GM19455 (cell line): ENCODE measurements at regions not wholly inside any gene's neighbourhood (a gene's known extent, or its start where the extent isn't known, plus 50 kb on each side); places are given as distances from the start of the nearest gene placed in this dataset.

Source experiments
- ATAC-seq: cut with Tn5 transposase; IDR thresholded peaks from one replicate; pipeline ENCODE4 v1.9.1; 2021; ENCODE audit not compliant: unreplicated experiment

DNA sequence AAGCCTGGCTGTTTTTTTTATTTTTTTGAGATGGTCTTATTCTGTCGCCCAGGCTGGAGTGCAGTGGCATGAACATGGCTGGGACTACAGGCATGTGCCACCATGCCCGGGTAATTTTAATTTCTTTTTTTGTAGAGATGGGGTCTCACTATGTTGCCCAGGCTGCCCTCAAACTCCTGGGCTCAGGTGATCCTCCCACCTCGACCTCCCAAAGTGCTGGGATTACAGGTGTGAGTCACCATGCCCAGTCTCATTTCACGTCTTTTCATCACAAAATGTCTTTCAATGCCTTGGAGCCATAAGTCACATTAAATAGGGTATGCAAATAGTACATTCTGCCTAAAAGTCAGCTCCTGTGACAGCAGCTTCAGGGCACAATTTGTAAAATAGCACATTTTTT, 52.8 kb downstream of the SOX2 start:
- no peak for ATAC-seq

DNA sequence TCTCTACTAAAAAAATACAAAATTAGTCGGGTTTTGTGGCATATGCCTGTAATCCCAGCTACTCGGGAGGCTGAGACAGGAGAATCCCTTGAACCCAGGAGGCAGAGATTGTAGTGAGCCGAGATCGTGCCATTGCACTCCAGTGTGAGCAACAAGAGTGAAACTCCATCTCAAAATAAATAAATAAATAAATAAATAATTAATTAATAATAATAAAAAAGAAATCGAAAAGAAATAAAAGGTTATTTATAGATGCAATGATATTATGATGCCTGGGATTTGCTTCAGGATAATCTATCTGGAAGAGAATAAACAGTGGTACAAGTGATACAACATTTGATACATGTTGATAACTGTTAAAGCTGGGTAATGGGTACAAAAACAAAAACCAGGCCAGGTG, 58.6 kb downstream of the SOX2 start:
- no peak for ATAC-seq

DNA sequence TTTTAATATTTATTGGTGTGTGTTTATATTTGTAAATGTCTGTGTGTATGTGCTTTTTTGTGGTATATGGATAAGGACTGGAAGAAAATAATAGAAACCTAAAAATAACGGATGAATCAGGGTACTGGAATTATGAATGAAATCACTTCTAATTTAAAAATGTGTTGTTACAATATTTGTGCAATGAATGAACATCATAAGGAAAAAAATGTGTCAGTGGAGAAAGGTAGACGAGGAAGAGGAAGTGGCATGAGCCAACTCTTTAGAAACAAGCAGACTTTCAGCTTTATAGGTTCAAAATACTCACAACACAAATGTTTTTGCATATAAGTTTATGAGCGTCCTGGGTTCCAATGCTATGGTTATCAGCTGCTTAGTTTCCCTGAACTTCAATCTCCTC, 59.4 kb downstream of the SOX2 start:
- ATAC-seq = no peak

DNA sequence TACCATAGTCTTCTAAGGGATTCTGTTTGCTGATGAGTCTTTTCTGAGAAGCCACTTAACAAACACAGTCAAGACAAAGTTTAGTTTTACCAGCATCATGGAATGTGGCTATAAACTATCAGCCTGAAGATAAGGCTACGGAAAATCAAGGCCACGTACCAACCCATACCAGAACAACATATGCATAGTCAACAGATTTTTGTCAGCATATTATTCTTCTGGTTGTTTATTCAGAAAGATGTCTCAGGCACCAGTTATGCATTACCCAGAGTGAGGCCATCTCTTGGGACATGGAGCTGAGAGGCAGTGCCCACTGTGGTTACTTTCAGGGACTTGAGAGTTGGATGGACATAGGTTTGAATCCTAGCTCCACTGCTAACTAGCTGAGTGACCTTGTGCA, 60.4 kb downstream of the SOX2 start:
- ATAC-seq = no peak

DNA sequence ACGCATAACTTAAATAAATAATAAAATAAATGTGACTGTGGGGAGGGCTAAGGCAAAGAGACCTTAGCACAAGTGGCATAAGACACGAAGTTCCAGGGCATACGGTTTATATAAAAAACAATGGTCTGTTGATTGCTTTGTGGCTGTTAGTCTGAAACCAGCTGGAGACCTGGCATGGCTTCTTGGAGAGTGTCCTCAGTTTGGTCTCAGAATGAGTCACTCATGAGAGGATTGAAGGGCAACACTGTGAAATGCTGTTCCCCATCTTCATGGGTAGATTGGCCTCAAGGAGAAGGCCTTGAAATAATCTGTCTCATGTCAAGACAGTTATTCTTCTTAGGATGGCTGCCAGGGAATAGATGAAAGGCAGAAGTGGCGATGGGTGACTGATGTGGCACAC, 62.2 kb downstream of the SOX2 start:
- ATAC-seq = no peak

DNA sequence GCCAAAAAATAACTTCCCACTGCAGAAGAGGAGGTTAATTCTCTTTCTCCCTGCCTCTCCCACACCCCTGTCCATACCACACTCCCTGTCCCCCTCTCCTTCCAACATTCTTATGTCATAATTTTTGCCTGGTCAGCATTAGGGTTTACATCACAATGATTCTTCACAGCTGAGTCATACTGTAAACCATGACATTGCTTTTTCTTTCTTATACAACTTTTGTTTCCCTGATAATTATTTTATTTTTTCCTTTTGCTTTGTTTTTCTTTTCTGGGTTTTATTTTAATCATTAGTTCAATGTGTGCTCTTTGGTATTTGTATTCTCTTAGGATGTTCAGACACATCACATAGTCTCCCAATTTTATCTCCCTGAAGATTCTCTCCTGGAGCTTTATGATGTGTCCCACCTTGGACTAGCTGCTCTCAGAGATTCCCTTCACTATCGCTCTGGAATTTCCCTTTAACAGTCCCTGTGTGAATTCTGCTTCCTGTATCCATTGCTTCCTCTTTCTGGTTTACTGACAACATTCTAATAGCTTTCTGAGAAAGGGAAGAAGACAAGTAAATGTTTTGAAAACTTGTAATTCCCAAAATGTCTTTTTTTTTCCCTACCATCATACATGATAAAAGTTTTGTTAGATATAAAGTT, 70.7 kb downstream of the SOX2 start:
- no peak for ATAC-seq

DNA sequence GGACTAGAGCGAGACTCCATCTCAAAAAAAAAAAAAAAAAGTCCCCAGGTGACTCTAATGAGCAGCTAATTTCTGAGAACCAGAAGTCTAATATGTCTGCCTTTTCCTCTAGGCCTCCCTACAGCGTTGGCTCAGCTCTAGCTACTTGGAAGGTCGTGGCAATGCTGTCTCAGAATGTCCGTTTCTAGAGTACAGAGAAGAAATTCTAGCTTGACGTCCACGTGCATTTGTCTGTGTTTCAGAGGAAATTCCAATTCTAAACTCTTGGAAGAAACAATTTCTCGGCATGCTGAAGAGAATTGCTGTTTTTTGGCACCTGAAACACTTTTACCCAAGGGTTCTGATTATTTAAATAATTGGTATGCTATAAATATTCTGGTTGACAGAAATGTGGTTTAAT, 78.8 kb downstream of the SOX2 start:
- no peak for ATAC-seq

DNA sequence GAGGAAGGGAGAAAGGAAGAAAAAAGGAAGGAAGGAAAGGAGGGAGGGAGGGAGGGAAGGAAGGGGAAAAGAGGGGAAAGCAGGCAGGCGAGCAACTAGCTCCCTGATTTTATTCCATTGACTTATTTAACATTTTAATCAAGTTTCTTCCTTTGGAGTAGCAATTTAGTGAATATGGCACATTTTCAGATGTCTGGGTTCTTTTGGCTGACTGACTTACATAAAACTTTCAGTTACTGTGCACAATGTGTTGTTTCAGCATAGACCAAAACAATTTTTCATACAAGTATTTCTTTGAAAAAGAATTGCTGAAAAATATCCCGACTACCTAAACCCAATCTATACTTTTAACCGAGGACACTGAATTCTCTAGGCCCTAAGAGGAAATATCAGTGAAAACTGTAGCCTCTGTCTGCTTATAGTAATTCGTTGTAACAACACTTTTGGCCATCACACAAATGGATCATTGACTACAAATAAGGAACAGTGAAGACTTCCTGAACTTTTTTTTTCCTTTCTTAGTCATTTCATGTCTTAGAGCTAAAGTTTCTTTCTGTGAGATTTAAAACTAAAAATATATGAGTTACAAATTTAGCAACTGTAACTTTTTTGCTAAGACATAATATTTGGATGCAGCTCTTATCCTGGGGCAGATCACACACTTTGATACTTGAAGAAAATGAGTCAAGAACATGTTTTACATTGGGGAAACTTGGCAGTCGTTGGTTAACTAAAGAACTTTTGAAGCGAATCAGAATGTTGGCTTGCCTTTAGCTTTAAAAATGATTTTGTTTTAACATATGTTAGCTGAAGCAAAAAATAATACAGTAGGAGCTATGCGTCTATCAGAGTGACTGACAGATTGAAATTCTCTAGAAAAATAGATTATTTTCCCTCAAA, 79.6 kb downstream of the SOX2 start:
- ATAC-seq = no peak

DNA sequence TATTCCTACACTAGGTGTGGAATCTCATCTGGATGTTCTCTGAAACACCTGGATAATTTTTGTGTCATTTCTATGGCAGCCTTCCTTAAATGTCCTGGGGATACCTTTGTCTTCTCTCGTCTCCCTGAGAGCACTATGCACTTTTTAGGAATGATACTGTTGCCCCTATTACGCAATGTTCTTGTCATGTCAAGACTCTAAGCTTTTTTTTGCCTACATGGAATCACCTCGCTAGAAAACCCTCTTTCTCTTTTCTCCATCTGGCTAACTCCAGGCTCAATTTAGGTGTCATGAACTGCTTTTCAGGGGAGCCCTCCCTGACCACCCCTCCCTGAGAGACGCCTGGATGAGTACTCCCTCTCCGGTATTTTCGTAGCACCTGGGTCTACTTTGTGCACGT, 81.3 kb downstream of the SOX2 start:
- no peak for ATAC-seq

DNA sequence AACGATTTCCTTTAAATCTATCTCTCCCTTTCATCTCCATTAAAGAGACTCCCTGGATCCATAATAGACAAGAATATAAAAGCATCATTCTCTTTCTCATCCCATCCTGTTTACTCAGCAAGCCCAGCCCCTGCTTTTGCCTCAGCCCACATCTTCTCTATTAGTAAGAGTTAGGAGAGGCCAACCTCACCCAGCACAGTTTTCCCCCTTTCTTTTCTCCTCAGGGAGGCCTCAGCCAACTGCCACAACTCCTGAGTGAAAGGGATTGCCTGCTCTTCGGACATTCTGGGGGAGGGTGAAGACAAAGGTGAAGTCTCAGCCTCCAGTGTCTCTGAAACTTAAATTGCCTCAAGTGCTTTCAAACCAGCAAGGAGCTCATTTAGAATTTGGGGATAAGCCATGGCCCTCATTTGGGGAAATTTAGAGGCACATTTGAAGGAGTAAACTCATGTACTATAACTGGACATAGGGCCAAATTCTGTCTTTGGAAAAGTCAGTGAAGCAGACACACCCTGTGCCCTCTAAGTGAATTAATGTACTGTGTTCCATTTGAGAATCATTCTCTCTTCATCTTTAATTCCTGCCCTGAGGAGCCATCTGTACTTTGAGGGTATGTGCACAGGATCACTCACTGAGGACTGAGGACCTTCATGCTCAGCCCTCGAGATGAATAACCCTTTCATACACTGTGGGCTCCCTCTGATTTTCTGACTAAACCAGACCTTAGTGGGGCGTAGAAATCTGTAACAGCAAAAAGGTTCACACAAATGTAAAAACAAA, 82.5 kb downstream of the SOX2 start:
- no peak for ATAC-seq

DNA sequence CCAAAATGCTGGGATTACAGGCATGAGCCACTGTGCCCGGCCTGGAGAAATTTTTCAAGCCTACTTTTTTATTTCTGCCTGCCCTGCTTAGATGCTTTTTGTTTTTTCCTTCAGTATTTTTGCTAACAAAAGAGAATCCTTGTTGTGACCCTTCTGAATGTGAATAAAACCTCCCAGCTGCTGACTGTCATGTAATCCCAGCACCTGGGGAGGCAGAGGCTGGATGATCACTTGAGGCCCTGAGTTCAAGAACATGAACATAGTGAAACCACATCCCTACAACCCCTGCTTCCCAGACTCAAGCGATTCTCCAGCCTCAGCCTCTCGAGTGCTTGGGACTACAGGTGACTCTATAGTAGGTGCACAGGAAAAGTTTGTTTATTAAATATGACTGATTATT, 84.9 kb downstream of the SOX2 start:
- ATAC-seq = no peak

DNA sequence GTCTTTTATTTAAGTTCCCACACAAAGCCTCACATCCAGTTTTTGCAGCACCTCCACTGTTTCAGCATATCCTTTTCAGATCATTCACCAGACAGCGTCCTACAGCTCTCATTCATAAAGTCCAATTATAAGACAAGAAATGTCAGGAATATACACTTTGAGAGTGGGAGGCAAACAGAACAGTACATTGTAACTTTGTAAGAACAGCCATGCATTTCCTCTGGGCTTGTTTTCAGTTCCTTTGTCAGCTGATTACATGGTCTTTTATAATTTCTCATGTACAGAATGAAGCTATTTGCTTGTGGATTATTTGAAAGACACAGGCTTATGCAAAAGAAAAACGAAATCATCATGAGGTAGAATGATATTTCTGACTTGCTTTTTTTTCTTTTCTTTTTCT, 85.7 kb downstream of the SOX2 start:
- ATAC-seq = no peak

DNA sequence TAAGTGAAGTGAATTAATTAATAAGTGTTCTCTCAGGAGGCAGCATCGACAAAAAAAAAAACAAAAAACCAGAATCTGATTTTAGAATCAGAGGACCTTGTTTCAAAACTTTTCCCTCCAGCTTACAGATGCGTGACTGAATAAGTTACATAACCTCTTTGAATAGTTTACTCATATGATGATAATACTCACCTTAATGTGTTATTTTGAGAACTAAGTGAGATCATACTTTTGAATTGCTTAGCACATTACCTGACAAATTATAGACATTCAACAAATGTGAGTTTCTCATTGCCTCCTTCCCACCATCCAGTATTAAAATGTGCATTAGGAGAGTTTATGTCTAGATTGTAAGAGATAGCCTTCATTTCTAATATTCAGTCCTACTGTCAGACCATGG, 94.0 kb downstream of the SOX2 start:
- no peak for ATAC-seq

DNA sequence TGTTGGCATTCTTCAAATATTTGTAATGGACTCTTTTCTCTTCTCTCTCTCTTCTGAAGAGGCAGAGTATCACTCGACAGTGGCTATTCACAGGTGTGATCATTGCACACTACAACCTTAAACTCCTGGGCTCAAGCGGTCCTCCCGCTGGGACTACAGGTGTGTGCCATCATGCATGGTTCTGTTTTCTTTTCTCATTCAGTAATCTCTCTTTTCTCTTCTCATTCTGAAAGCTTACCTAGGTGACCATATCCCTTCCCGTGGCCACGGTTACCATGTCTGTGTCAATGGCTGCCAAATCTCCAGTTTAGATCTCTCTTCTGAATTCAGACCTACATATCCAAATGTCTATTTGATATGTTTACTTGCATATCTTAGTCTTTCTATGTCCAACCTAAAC, 96.3 kb downstream of the SOX2 start:
- ATAC-seq = no peak

DNA sequence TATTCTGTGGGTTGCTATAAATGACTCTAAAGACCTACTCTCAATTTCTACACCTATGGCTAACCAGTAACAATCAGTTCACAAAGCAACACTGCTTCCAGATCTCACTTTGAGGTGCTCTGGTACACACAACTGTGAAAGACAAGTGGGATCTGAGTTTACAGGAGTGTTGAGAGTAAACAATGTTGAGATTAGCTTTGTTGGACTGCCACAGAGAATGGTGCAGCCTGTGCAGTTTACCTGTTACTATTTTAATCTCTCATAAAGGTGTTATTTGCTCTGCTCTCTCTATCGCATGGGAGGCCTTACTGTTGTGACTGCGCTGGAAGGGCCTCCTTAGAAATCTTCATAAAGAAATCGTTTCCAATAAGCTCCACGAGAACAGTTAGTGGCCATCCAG, 112.0 kb downstream of the SOX2 start:
- no peak for ATAC-seq

DNA sequence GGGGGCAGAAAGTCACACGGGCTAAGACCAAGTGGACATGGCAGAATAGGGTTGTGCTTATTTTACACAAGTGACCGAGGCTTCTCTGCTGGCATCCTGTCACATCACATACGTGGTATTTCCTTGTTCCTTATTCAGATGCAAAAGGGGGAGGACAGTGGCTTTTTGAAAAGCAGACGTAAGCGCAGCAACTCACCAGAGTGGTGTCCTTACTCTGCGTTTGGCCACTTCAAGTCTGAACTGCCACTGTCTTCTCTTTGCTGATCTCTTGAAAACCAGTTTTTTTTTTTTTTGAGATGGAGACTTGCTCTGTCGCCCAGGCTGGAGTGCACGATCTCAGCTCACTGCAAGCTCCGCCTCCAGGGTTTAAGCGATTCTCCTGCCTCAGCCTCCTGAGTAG, 113.2 kb downstream of the SOX2 start:
- ATAC-seq = no peak

DNA sequence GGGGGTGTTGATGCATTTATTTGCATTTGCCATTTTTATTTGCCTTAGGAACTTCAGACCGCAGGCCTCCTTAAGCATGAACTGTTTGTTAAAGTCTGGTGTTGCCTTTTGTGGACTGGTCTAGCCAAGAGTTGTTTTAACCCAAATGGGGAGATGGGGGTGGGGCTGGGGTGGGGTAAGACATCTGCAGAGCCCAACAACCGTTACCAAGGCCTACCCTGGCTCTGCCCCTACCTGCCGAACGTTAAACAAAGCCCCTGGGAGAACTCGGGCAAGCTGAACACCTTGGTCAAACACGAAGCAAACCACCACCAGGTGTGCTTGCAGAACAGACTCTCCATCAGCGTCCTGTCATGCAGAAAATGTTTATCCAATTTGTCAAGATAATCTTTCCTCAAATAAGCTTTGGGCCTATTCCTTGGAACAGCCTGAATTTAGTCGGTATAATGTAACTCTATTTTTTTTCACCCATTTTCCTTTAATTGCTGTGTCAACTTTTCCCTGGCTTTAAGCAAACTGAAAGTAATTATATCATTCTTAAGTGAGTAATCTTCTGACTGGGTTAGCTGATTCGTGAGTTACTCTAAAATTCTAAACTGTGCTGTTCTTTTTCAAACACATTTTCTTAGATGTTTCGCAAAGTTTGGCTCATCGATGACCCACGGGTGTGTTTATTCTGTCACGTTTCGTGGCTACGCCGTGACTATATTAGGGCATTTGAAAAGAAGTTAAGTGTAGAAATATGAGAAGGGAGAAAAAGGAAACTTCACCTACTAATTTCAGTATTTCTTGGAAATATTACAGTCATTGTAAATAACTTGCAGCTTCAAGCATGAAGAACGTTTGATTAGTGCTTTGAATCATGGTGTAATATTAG, 127.6 kb downstream of the SOX2 start:
- no peak for ATAC-seq

DNA sequence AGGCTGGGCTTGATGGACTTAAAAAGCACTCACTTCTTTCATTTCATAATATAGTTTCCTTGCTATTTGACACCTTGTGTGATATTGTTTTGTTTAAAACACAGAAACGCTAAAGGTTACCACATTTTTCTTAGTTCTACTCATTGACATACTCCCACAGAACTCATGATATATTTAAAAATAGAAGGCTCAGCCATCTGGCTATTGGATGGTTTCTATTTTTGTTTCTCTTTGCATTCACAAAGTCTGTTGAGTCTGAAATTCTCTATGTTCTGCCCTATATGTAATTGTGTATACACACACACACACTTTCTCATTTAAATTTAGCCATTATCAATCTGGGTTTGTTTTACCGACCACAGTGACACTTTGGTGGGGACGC, 128.2 kb downstream of the SOX2 start:
- peak; percentile 56 for ATAC-seq

DNA sequence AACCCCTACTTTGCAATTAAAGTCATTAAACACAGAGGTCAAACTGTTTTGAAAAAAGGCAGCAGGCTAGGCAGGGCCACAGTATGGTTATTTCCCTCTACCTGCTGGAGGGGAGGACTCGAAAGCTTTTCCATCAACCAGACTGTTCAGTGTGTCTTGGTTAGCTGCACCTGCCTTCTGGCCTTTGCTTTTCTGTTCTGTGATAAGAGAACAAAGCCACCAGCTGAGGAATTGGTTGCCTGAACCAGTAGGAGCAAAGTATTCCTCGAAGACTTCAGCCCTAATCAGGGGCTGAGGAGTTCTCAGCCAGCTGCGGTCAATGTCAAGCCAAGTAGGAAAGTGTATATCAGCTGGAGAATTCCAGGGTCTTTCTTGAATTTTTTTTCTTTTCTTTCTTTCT, 132.5 kb downstream of the SOX2 start:
- ATAC-seq = no peak

DNA sequence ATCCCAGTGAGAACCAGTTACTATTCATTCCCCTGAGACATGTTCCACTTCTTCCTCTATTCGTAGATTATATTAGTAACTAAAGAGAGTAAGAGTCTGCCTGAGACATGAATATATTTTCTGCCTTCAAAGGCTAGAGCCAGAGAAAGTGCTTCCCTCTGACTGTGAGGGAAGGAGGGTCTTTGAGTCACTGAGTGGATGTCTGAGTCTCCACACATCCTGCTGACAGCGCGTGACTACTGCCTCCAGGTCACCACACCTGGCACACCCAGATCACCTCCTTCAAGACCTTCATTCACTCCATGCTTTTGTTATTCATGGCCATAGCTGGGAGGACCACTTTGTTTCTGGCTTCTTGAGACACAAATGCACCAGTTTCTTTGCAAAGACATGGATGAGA, 135.6 kb downstream of the SOX2 start:
- no peak for ATAC-seq

DNA sequence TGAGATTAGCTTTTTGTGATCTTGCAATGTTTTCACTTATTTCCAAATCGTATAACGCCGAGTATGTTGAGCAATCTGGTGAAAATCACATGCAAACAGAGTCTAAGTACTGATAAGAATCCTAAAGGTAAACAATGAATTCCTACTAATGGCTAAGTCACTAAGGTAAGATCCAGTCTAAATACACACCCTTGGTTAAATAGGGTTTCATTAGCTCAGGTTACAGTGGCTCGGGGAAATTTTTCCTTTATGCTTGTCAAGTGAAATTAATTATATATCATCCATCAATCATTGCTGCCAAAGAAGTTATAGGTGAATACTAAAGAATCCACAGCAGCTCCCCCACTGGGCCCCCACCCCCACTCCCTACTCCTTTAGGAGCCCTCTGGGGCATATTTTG, 139.3 kb downstream of the SOX2 start:
- ATAC-seq = no peak
